Smooth muscle cell (in vitro differentiated cells): ENCODE measurements at regions not wholly inside any gene's neighbourhood (a gene's known extent, or its start where the extent isn't known, plus 50 kb on each side); places are given as distances from the start of the nearest gene placed in this dataset.
A peak's percentile ranks its signal among the peaks of the same experiment; 100 is the strongest.
"Not testable (repeated sequence)": the region's sequence is repeated elsewhere in the genome, so short reads cannot be mapped to it uniquely, and the experiment has no call there.

ENCODE experiments used
- DNase-seq: peaks from one replicate; lab custom pipeline; 2025; ENCODE audit not compliant: unreplicated experiment; lab: John Stamatoyannopoulos, UW
- H2AFZ ChIP-seq: fragments of 200-600 bp; sonication (generic); 2 replicates; pipeline ENCODE4 v1.6.0; 2016; ENCODE audit warnings: antibody characterized with exemption, low read depth, mild to moderate bottlenecking
- H3F3A ChIP-seq: fragments of 200-600 bp; sonication (generic); 2 replicates; pipeline ENCODE4 v1.6.0; 2017; ENCODE audit warnings: antibody characterized with exemption, low read depth
- H3K27ac ChIP-seq: fragments of 200-600 bp; sonication (generic); 2 replicates; pipeline ENCODE4 v1.5.1; 2016; ENCODE audit warnings: low read depth, mild to moderate bottlenecking
- H3K27me3 ChIP-seq: fragments of 200-600 bp; sonication (generic); 2 replicates; pipeline ENCODE4 v1.6.1; 2016; ENCODE audit warnings: low read depth, mild to moderate bottlenecking
- H3K36me3 ChIP-seq: fragments of 200-600 bp; sonication (generic); 2 replicates; pipeline ENCODE4 v1.5.1; 2016; ENCODE audit warnings: low read depth
- H3K4me1 ChIP-seq: fragments of 200-600 bp; sonication (generic); 2 replicates; pipeline ENCODE4 v1.5.1; 2016; ENCODE audit warnings: low read depth
- H3K4me2 ChIP-seq: fragments of 200-600 bp; sonication (generic); 2 replicates; pipeline ENCODE4 v1.6.0; 2016; ENCODE audit warnings: mild to moderate bottlenecking
- H3K4me3 ChIP-seq: fragments of 200-600 bp; sonication (generic); 2 replicates; pipeline ENCODE4 v1.5.1; 2016; ENCODE audit warnings: mild to moderate bottlenecking
- H3K79me2 ChIP-seq: fragments of 200-600 bp; sonication (generic); 2 replicates; pipeline ENCODE4 v1.6.0; 2016; ENCODE audit warnings: low read depth, mild to moderate bottlenecking
- H3K9ac ChIP-seq: fragments of 200-600 bp; sonication (generic); 2 replicates; pipeline ENCODE4 v1.6.0; 2016; ENCODE audit warnings: low read depth
- H3K9me3 ChIP-seq: fragments of 200-600 bp; sonication (generic); replicated peaks from 2 replicates; pipeline ENCODE4 v1.5.1; 2016; ENCODE audit warnings: low read depth
- H4K20me1 ChIP-seq: fragments of 200-600 bp; sonication (generic); 2 replicates; pipeline ENCODE4 v1.6.0; 2016; ENCODE audit warnings: low read depth
- CTCF ChIP-seq: fragments of 200-600 bp; sonication (generic); IDR thresholded peaks from 2 replicates; pipeline ENCODE4 v1.5.1; 2017; ENCODE audit warnings: borderline replicate concordance, mild to moderate bottlenecking, antibody characterized with exemption; ENCODE audit not compliant: insufficient read depth, poor library complexity, severe bottlenecking
- WGBS: methylation state at CpG from one replicate; pipeline ENCODE4 v1.1.7; 2016; ENCODE audit warnings: low lambda C conversion rate; 5-methylcytosine and 5-hydroxymethylcytosine counted together

- peaks cover 11% of the 10 kb centered on the region for H3K4me1 ChIP-seq
- not testable (repeated sequence) for H2AFZ ChIP-seq, H3K27ac ChIP-seq, H3K4me2 ChIP-seq, H3K36me3 ChIP-seq, DNase-seq, H3K79me2 ChIP-seq, H3K9ac ChIP-seq, H3F3A ChIP-seq, H4K20me1 ChIP-seq, H3K4me3 ChIP-seq, H3K9me3 ChIP-seq, H3K27me3 ChIP-seq
- 55% methylated on average over 16 of the region's 19 CpGs for WGBS
Measured at GRCh38 chr3:197459571-197459970, 96.2 kb downstream of the BDH1 start.

GRCh38 chr3:197458906-197459470 lies 96.8 kb downstream of the BDH1 start:
- Histone ChIP-seq H3K27me3 (no peaks in the 10 kb centered on the region), H3K4me3 (no peak overlapping the region), H3K9ac (no peak overlapping the region), H3K27ac (no peak overlapping the region), H3K36me3 (no peaks in the 10 kb centered on the region), H4K20me1 (no peaks in the 10 kb centered on the region), H3F3A (peaks cover 4% of the 10 kb centered on the region), H3K79me2 (no peaks in the 10 kb centered on the region), H3K4me1 (peaks cover 11% of the 10 kb centered on the region), H3K9me3 (no peaks in the 10 kb centered on the region), H2AFZ (no peak overlapping the region), H3K4me2 (no peak overlapping the region)
- no peak for TF ChIP-seq CTCF
- no peak for DNase-seq
- WGBS: 93% methylated on average over 10 of the region's 11 CpGs

GRCh38 chr3:197458179-197458707 lies 97.5 kb downstream of the BDH1 start:
- TF ChIP-seq CTCF: peak; percentile 13
- H4K20me1 ChIP-seq: no peaks in the 10 kb centered on the region
- no peak overlapping the region for H2AFZ ChIP-seq
- no peaks in the 10 kb centered on the region for H3K27me3 ChIP-seq
- H3K27ac ChIP-seq: no peak overlapping the region
- peaks cover 4% of the 10 kb centered on the region for H3F3A ChIP-seq
- no peaks in the 10 kb centered on the region for H3K36me3 ChIP-seq
- peaks cover 11% of the 10 kb centered on the region for H3K4me1 ChIP-seq
- H3K9me3 ChIP-seq: no peaks in the 10 kb centered on the region
- H3K4me2 ChIP-seq: no peak overlapping the region
- DNase-seq: no peak
- 68% methylated on average over 11 of the region's 11 CpGs for WGBS
- H3K4me3 ChIP-seq: no peak overlapping the region
- H3K9ac ChIP-seq: no peak overlapping the region
- no peaks in the 10 kb centered on the region for H3K79me2 ChIP-seq

GRCh38 chr3:197456261-197457091 lies 99.3 kb downstream of the BDH1 start:
- Histone ChIP-seq H4K20me1 (no peaks in the 10 kb centered on the region), H3K36me3 (no peaks in the 10 kb centered on the region), H3K4me2 (peak overlapping the region; percentile 85), H3F3A (peaks cover 4% of the 10 kb centered on the region), H3K9ac (peak overlapping the region; percentile 54), H3K27ac (peak overlapping the region; percentile 35), H3K4me3 (peak overlapping the region; percentile 40), H3K79me2 (no peaks in the 10 kb centered on the region), H3K4me1 (peaks cover 11% of the 10 kb centered on the region), H2AFZ (peak overlapping the region; percentile 78), H3K9me3 (no peaks in the 10 kb centered on the region), H3K27me3 (no peaks in the 10 kb centered on the region)
- 11% methylated on average over 43 of the region's 47 CpGs for WGBS
- no peak for TF ChIP-seq CTCF
- DNase-seq: no peak

- not testable (repeated sequence) for H3K4me2 ChIP-seq, DNase-seq, H3F3A ChIP-seq, H3K9ac ChIP-seq, H2AFZ ChIP-seq, H3K27ac ChIP-seq, H3K4me3 ChIP-seq, H3K36me3 ChIP-seq, H3K9me3 ChIP-seq, H3K79me2 ChIP-seq, H3K27me3 ChIP-seq, H4K20me1 ChIP-seq
- peaks cover 11% of the 10 kb centered on the region for H3K4me1 ChIP-seq
- whole genome bisulfite sequencing: 89% methylated on average over 2 of the region's 2 CpGs
Measured at GRCh38 chr3:197454841-197455240, 100.9 kb downstream of the BDH1 start.
